HCT116 (cell line): ENCODE measurements at regions not wholly inside any gene's neighbourhood (a gene's known extent, or its start where the extent isn't known, plus 50 kb on each side); places are given as distances from the start of the nearest gene placed in this dataset.

Experiments used
- ATAC-seq: fragments of 200-7000 bp; cut with Tn5 transposase; 2 replicates; pipeline ENCODE4 v1.9.1; 2020; ENCODE audit warnings: mild to moderate bottlenecking, moderate library complexity
- BruUV-seq: library from RNA; stranded (reverse); fragments of 400-500 nt; replicated peaks from 2 replicates; lab custom pipeline; 2021; lab: Mats Ljungman, UMichigan
- CTCF ChIA-PET: fragments of 300-600 bp; sonication (Branson Sonifier 250); formaldehyde crosslinking; loops from one replicate; lab custom pipeline; 2021; ENCODE audit warnings: antibody characterized with exemption; lab: Charles Lee
- POLR2A ChIA-PET: fragments of 300-600, 350-600 bp; sonication (Branson Sonifier 250); formaldehyde crosslinking; loops from one replicate; lab custom pipeline; 2021; ENCODE audit warnings: antibody characterized with exemption; lab: Charles Lee
- RAD21 ChIA-PET, 2 experiments: fragments of 300-600 bp; sonication (Branson Sonifier 250); formaldehyde crosslinking; loops; one replicate each; lab custom pipeline; 2023; ENCODE audit warnings: low total read pairs in 2 of 2; ENCODE audit not compliant: uncharacterized antibody in 2 of 2, unreplicated experiment in 2 of 2, low non-redundant PET in 1 of 2; lab: Charles Lee
- DNase-seq: peaks from one replicate; pipeline ENCODE4 v3.0.0-alpha.2; 2010; ENCODE audit warnings: low read depth, low spot score
- H2AFZ ChIP-seq: fragments of 200-600 bp; shearing (Covaris generic), sonication (generic); 2 replicates; pipeline ENCODE4 v1.6.1; 2017; ENCODE audit warnings: low read depth, mixed run types, mixed read lengths, antibody characterized with exemption, low read length; ENCODE audit not compliant: poor library complexity, severe bottlenecking
- H3K27ac ChIP-seq: 2 replicates; pipeline ENCODE4 v1.5.1; 2012; ENCODE audit warnings: low read depth, low read length
- H3K27me3 ChIP-seq: fragments of 200-600 bp; sonication (generic); 2 replicates; pipeline ENCODE4 v1.6.1; 2016; ENCODE audit warnings: mixed run types, low read length, mixed read lengths; ENCODE audit not compliant: insufficient read depth
- H3K36me3 ChIP-seq, 2 experiments: fragments of 200-500 bp in 1 of 2; fragments of 200-600 bp in 1 of 2; sonication (Bioruptor generic) in 1 of 2; sonication (generic) in 1 of 2; 2 replicates each; pipeline versions ENCODE4 v1.5.1 to v1.6.1; 2014 to 2016; ENCODE audit warnings: low read length in 2 of 2, inconsistent platforms in 1 of 2, mixed read lengths in 1 of 2, mixed run types in 1 of 2; ENCODE audit not compliant: insufficient read depth in 2 of 2, control insufficient read depth in 1 of 2
- H3K4me1 ChIP-seq, 2 experiments: fragments of 200-600 bp in 1 of 2; sonication (generic) in 1 of 2; 2 replicates each; pipeline versions ENCODE4 v1.5.1 to v1.6.1; 2012 to 2017; ENCODE audit warnings: low read length in 2 of 2, inconsistent platforms in 1 of 2, mild to moderate bottlenecking in 1 of 2, mixed read lengths in 1 of 2, mixed run types in 1 of 2, moderate library complexity in 1 of 2; ENCODE audit not compliant: insufficient read depth in 2 of 2, control insufficient read depth in 1 of 2
- H3K4me2 ChIP-seq: fragments of 200-600 bp; sonication (generic); 2 replicates; pipeline ENCODE4 v1.6.1; 2017; ENCODE audit warnings: mixed run types, low read length, mixed read lengths
- H3K4me3 ChIP-seq, 2 experiments: fragments of 200-600 bp in 1 of 2; sonication (generic) in 1 of 2; replicated peaks in 1 of 2; 2 replicates each; pipeline ENCODE4 v1.5.1; 2011 to 2016; ENCODE audit warnings: low read length in 2 of 2, control low read depth in 1 of 2, low read depth in 1 of 2, mild to moderate bottlenecking in 1 of 2, mixed read lengths in 1 of 2, mixed run types in 1 of 2
- H3K79me2 ChIP-seq: fragments of 200-600 bp; sonication (generic); 2 replicates; pipeline ENCODE4 v1.6.1; 2017; ENCODE audit warnings: mild to moderate bottlenecking, mixed run types, low read length, moderate library complexity, mixed read lengths; ENCODE audit not compliant: insufficient read depth
- H3K9ac ChIP-seq: fragments of 200-600 bp; sonication (generic); 2 replicates; pipeline ENCODE4 v1.6.1; 2016; ENCODE audit warnings: low read length, mixed read lengths
- H3K9me2 ChIP-seq: fragments of 200-600 bp; sonication (generic), shearing (Covaris generic); 2 replicates; pipeline ENCODE4 v1.6.1; 2017; ENCODE audit warnings: mixed run types, mild to moderate bottlenecking, moderate library complexity; ENCODE audit not compliant: insufficient read depth
- H3K9me3 ChIP-seq, 2 experiments: fragments of 200-500 bp in 1 of 2; fragments of 200-600 bp in 1 of 2; sonication (Bioruptor generic) in 1 of 2; sonication (generic) in 1 of 2; 2 replicates each; pipeline ENCODE4 v1.6.1; 2014 to 2017; ENCODE audit warnings: low read length in 2 of 2, mixed read lengths in 2 of 2, inconsistent platforms in 1 of 2, low read depth in 1 of 2, mild to moderate bottlenecking in 1 of 2, mixed run types in 1 of 2, moderate library complexity in 1 of 2; ENCODE audit not compliant: control insufficient read depth in 1 of 2, insufficient read depth in 1 of 2
- H4K20me1 ChIP-seq: fragments of 200-600 bp; sonication (generic), shearing (Covaris generic); 2 replicates; pipeline ENCODE4 v1.6.1; 2017; ENCODE audit warnings: mixed run types, mild to moderate bottlenecking, moderate library complexity; ENCODE audit not compliant: insufficient read depth
- EZH2phosphoT487 ChIP-seq: fragments of 200-600 bp; IDR thresholded peaks from 2 replicates; pipeline ENCODE4 v1.6.1; 2018; ENCODE audit warnings: antibody characterized with exemption, borderline replicate concordance
- FOSL1 ChIP-seq: IDR thresholded peaks from 2 replicates; pipeline ENCODE4 v1.6.1; 2012; ENCODE audit warnings: low read depth
- MAX ChIP-seq: IDR thresholded peaks from 2 replicates; pipeline ENCODE4 v1.6.1; 2012
- POLR2A ChIP-seq: IDR thresholded peaks from 2 replicates; pipeline ENCODE4 v1.7.0; 2011; ENCODE audit warnings: borderline replicate concordance; ENCODE audit not compliant: insufficient read depth, insufficient read length; ENCODE audit errors: extremely low read depth
- POLR2AphosphoS5 ChIP-seq: IDR thresholded peaks from 2 replicates; pipeline ENCODE4 v1.6.1; 2011; ENCODE audit warnings: mild to moderate bottlenecking, low read depth, low read length, moderate library complexity
- SIN3A ChIP-seq: IDR thresholded peaks from 2 replicates; pipeline ENCODE4 v1.6.1; 2012; ENCODE audit warnings: low read depth
- SP1 ChIP-seq: IDR thresholded peaks from 2 replicates; pipeline ENCODE4 v1.6.1; 2012; ENCODE audit warnings: low read depth
- SRF ChIP-seq: IDR thresholded peaks from 2 replicates; pipeline ENCODE4 v1.6.1; 2012; ENCODE audit warnings: low read depth
- ZBTB33 ChIP-seq: IDR thresholded peaks from 2 replicates; pipeline ENCODE4 v1.6.1; 2011; ENCODE audit warnings: mild to moderate bottlenecking, low read length, moderate library complexity; ENCODE audit not compliant: insufficient replicate concordance; ENCODE audit errors: extremely low read depth
- ZFX ChIP-seq: fragments of 450-650 bp; IDR thresholded peaks from 2 replicates; pipeline ENCODE4 v1.6.1; 2017
- intact Hi-C: fragments of 100-400 bp; cut with micrococcal nuclease; formaldehyde crosslinking; loops from 2 replicates; pipeline ENCODE4 v1.10.0; 2022
- TF ChIP-seq, protein P1 (sequence below): IDR thresholded peaks from 2 replicates; pipeline ENCODE4 v1.6.1; 2012

DNA sequence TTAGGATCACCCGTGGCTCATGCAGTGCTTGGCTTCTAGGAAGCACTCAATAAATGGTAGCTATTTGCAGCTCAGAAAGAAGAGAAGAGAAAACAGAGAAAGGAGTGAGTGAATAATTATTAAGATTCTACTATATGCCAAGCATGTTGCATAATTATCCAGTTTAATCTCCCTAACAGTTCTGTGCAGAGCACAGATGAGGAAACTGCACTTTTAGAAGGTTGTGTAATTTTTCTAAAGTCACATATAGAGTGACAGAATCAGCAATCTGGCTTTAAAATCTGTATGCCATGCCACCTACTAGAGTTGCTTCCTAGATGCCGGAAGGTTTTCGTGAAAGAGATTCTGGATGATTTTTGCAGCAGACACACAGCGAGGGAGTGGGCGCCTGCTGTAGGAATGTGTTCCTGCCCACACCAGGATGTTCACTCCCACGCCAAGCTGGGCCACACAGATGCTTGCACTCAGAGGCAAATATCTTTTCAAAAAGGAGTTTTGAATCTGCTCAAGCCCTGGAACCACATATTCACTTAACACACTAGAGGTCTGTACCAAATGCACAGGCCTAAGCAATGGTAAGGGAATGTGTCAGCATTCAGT, 50.2 kb upstream of the SMCO2 start:
- H3K9me3 ChIP-seq, result no peaks in the 10 kb centered on the region
- no peaks in the 10 kb centered on the region for H3K4me1 ChIP-seq
- H3K9me2 ChIP-seq, result no peaks in the 10 kb centered on the region
- no peak overlapping the region for H2AFZ ChIP-seq
- no peak for DNase-seq
- BruUV-seq, result no TSS peak
- H3K27ac ChIP-seq, result no peak overlapping the region
- H3K79me2 ChIP-seq, result no peaks in the 10 kb centered on the region
- no peaks in the 10 kb centered on the region for H3K27me3 ChIP-seq
- ATAC-seq, result no peak
- H3K9ac ChIP-seq, result no peak overlapping the region
- POLR2A ChIA-PET, result no interaction called here
- CTCF ChIA-PET, result no interaction called here
- TF ChIP-seq FOSL1 (no peak), POLR2AphosphoS5 (no peak), SRF (no peak), SIN3A (no peak), MAX (no peak), ZFX (no peak), EZH2phosphoT487 (no peak), SP1 (no peak), POLR2A (no peak), ZBTB33 (no peak)
- TF ChIP-seq, protein P1, sequence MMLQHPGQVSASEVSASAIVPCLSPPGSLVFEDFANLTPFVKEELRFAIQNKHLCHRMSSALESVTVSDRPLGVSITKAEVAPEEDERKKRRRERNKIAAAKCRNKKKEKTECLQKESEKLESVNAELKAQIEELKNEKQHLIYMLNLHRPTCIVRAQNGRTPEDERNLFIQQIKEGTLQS, result no peak
- no peak overlapping the region for H3K4me3 ChIP-seq
- intact Hi-C loops, result no loop called here
- RAD21 ChIA-PET, result no interaction called here
- H3K4me2 ChIP-seq, result no peak overlapping the region
- no peaks in the 10 kb centered on the region for H4K20me1 ChIP-seq
- no peaks in the 10 kb centered on the region for H3K36me3 ChIP-seq
